ENCODE measurements at regions not wholly inside any gene's neighbourhood (a gene's known extent, or its start where the extent isn't known, plus 50 kb on each side); places are given as distances from the start of the nearest gene placed in this dataset.
"Not testable (repeated sequence)": the region's sequence is repeated elsewhere in the genome, so short reads cannot be mapped to it uniquely, and the experiment has no call there.

- H3K4me1 Mint-ChIP-seq (ENCODE audit: low read depth); DNase-seq; CTCF ChIA-PET; H3K9me3 Mint-ChIP-seq (ENCODE audit: insufficient read depth); H3K36me3 Mint-ChIP-seq (ENCODE audit: low read depth); ATAC-seq; POLR2A ChIA-PET; H3K27me3 Mint-ChIP-seq (ENCODE audit: low read depth); H3K4me3 Mint-ChIP-seq; H3K27ac Mint-ChIP-seq: not testable (repeated sequence)
Observed at GRCh38 chr5:163874912-163875311, 369.5 kb downstream of the MAT2B start.

- Mint-ChIP-seq H3K27ac (no peak overlapping the region), H3K4me1 (ENCODE audit: low read depth) (no peaks in the 10 kb centered on the region), H3K9me3 (ENCODE audit: insufficient read depth) (no peaks in the 10 kb centered on the region), H3K27me3 (ENCODE audit: low read depth) (no peaks in the 10 kb centered on the region), H3K4me3 (no peak overlapping the region), H3K36me3 (ENCODE audit: low read depth) (no peaks in the 10 kb centered on the region)
- POLR2A ChIA-PET: no interaction called here
- CTCF ChIA-PET: no interaction called here
- no peak for ATAC-seq
- no peak for DNase-seq
Observed at GRCh38 chr5:163877865-163878264, 372.4 kb downstream of the MAT2B start.

- H3K27me3 Mint-ChIP-seq (ENCODE audit: low read depth): no peaks in the 10 kb centered on the region
- no peaks in the 10 kb centered on the region for H3K9me3 Mint-ChIP-seq (ENCODE audit: insufficient read depth)
- DNase-seq (no peak), ATAC-seq (no peak)
- CTCF ChIA-PET: no interaction called here
- POLR2A ChIA-PET: no interaction called here
- H3K36me3 Mint-ChIP-seq (ENCODE audit: low read depth): no peaks in the 10 kb centered on the region
- no peak overlapping the region for H3K27ac Mint-ChIP-seq
- no peak overlapping the region for H3K4me3 Mint-ChIP-seq
- no peaks in the 10 kb centered on the region for H3K4me1 Mint-ChIP-seq (ENCODE audit: low read depth)
Observed at GRCh38 chr5:163878490-163878889, 373.1 kb downstream of the MAT2B start.

GRCh38 chr5:163880302-163880701 is 374.9 kb downstream of the MAT2B start:
- Mint-ChIP-seq H3K4me1 (ENCODE audit: low read depth) (no peaks in the 10 kb centered on the region), H3K36me3 (ENCODE audit: low read depth) (no peaks in the 10 kb centered on the region), H3K27me3 (ENCODE audit: low read depth) (no peaks in the 10 kb centered on the region), H3K4me3 (no peak overlapping the region), H3K9me3 (ENCODE audit: insufficient read depth) (no peaks in the 10 kb centered on the region), H3K27ac (no peak overlapping the region)
- DNase-seq (no peak), ATAC-seq (no peak)
- ChIA-PET POLR2A (no interaction called here), CTCF (no interaction called here)

GRCh38 chr5:163885117-163885516 is 379.7 kb downstream of the MAT2B start:
- CTCF ChIA-PET: no interaction called here
- H3K9me3 Mint-ChIP-seq (ENCODE audit: insufficient read depth): no peaks in the 10 kb centered on the region

GRCh38 chr5:163887854-163888253 is 382.4 kb downstream of the MAT2B start:
- no peaks in the 10 kb centered on the region for H3K9me3 Mint-ChIP-seq (ENCODE audit: insufficient read depth)
- no peaks in the 10 kb centered on the region for H3K4me1 Mint-ChIP-seq (ENCODE audit: low read depth)
- ChIA-PET POLR2A (no interaction called here), CTCF (no interaction called here)
- no peak for DNase-seq
- no peak overlapping the region for H3K4me3 Mint-ChIP-seq
- H3K36me3 Mint-ChIP-seq (ENCODE audit: low read depth): no peaks in the 10 kb centered on the region
- no peak overlapping the region for H3K27ac Mint-ChIP-seq
- H3K27me3 Mint-ChIP-seq (ENCODE audit: low read depth): no peaks in the 10 kb centered on the region
- no peak for ATAC-seq

More at GRCh38 chr5:163885117-163885516, 379.7 kb downstream of the MAT2B start:
- H3K36me3 Mint-ChIP-seq (ENCODE audit: low read depth): no peaks in the 10 kb centered on the region
- ATAC-seq (no peak), DNase-seq (no peak)
- POLR2A ChIA-PET: no interaction called here
- no peaks in the 10 kb centered on the region for H3K27me3 Mint-ChIP-seq (ENCODE audit: low read depth)
- H3K4me3 Mint-ChIP-seq: no peak overlapping the region
- H3K4me1 Mint-ChIP-seq (ENCODE audit: low read depth): no peaks in the 10 kb centered on the region
- no peak overlapping the region for H3K27ac Mint-ChIP-seq

- no peaks in the 10 kb centered on the region for H3K9me3 Mint-ChIP-seq (ENCODE audit: insufficient read depth)
- DNase-seq (no peak), ATAC-seq (no peak)
- no peaks in the 10 kb centered on the region for H3K36me3 Mint-ChIP-seq (ENCODE audit: low read depth)
- no peaks in the 10 kb centered on the region for H3K27me3 Mint-ChIP-seq (ENCODE audit: low read depth)
- CTCF ChIA-PET: no interaction called here
- H3K4me3 Mint-ChIP-seq: no peak overlapping the region
- no peaks in the 10 kb centered on the region for H3K4me1 Mint-ChIP-seq (ENCODE audit: low read depth)
- H3K27ac Mint-ChIP-seq: no peak overlapping the region
- POLR2A ChIA-PET: no interaction called here
Observed at GRCh38 chr5:163888366-163888765, 382.9 kb downstream of the MAT2B start.

GRCh38 chr5:163889369-163889768 is 383.9 kb downstream of the MAT2B start:
- Mint-ChIP-seq H3K27ac (no peak overlapping the region), H3K27me3 (ENCODE audit: low read depth) (no peaks in the 10 kb centered on the region), H3K4me1 (ENCODE audit: low read depth) (no peaks in the 10 kb centered on the region), H3K36me3 (ENCODE audit: low read depth) (no peaks in the 10 kb centered on the region), H3K9me3 (ENCODE audit: insufficient read depth) (no peaks in the 10 kb centered on the region), H3K4me3 (no peak overlapping the region)
- ATAC-seq: no peak
- CTCF ChIA-PET: no interaction called here
- no peak for DNase-seq
- POLR2A ChIA-PET: no interaction called here

- ChIA-PET CTCF (no interaction called here), POLR2A (no interaction called here)
- Mint-ChIP-seq H3K27ac (no peak overlapping the region), H3K4me3 (no peak overlapping the region), H3K4me1 (ENCODE audit: low read depth) (no peaks in the 10 kb centered on the region), H3K36me3 (ENCODE audit: low read depth) (no peaks in the 10 kb centered on the region), H3K9me3 (ENCODE audit: insufficient read depth) (no peaks in the 10 kb centered on the region), H3K27me3 (ENCODE audit: low read depth) (no peaks in the 10 kb centered on the region)
- DNase-seq (no peak), ATAC-seq (no peak)
Observed at GRCh38 chr5:163890261-163890660, 384.8 kb downstream of the MAT2B start.

- no peak overlapping the region for H3K4me3 Mint-ChIP-seq
- DNase-seq: no peak
- H3K9me3 Mint-ChIP-seq (ENCODE audit: insufficient read depth): no peaks in the 10 kb centered on the region
- no peaks in the 10 kb centered on the region for H3K4me1 Mint-ChIP-seq (ENCODE audit: low read depth)
- CTCF ChIA-PET: no interaction called here
- H3K36me3 Mint-ChIP-seq (ENCODE audit: low read depth): no peaks in the 10 kb centered on the region
- no peaks in the 10 kb centered on the region for H3K27me3 Mint-ChIP-seq (ENCODE audit: low read depth)
- H3K27ac Mint-ChIP-seq: no peak overlapping the region
- POLR2A ChIA-PET: no interaction called here
- ATAC-seq: no peak
Observed at GRCh38 chr5:163893281-163893680, 387.9 kb downstream of the MAT2B start.

GRCh38 chr5:163894645-163895044 is 389.2 kb downstream of the MAT2B start:
- ChIA-PET CTCF (no interaction called here), POLR2A (no interaction called here)
- no peaks in the 10 kb centered on the region for H3K4me1 Mint-ChIP-seq (ENCODE audit: low read depth)
- H3K27ac Mint-ChIP-seq: no peak overlapping the region
- H3K27me3 Mint-ChIP-seq (ENCODE audit: low read depth): no peaks in the 10 kb centered on the region
- no peaks in the 10 kb centered on the region for H3K36me3 Mint-ChIP-seq (ENCODE audit: low read depth)
- H3K4me3 Mint-ChIP-seq: no peak overlapping the region
- DNase-seq (no peak), ATAC-seq (no peak)
- H3K9me3 Mint-ChIP-seq (ENCODE audit: insufficient read depth): no peaks in the 10 kb centered on the region

GRCh38 chr5:163898873-163899272 is 393.5 kb downstream of the MAT2B start:
- no peak overlapping the region for H3K4me3 Mint-ChIP-seq
- peaks cover 3% of the 10 kb centered on the region for H3K9me3 Mint-ChIP-seq (ENCODE audit: insufficient read depth)
- H3K27ac Mint-ChIP-seq: no peak overlapping the region
- H3K4me1 Mint-ChIP-seq (ENCODE audit: low read depth): no peaks in the 10 kb centered on the region
- ATAC-seq (no peak), DNase-seq (no peak)
- H3K36me3 Mint-ChIP-seq (ENCODE audit: low read depth): no peaks in the 10 kb centered on the region
- ChIA-PET CTCF (no interaction called here), POLR2A (no interaction called here)
- H3K27me3 Mint-ChIP-seq (ENCODE audit: low read depth): no peaks in the 10 kb centered on the region

GRCh38 chr5:163907783-163908182 is 402.4 kb downstream of the MAT2B start:
- H3K36me3 Mint-ChIP-seq (ENCODE audit: low read depth); H3K4me1 Mint-ChIP-seq (ENCODE audit: low read depth); DNase-seq; ATAC-seq; H3K27ac Mint-ChIP-seq; H3K27me3 Mint-ChIP-seq (ENCODE audit: low read depth); POLR2A ChIA-PET; H3K9me3 Mint-ChIP-seq (ENCODE audit: insufficient read depth); H3K4me3 Mint-ChIP-seq; CTCF ChIA-PET: not testable (repeated sequence)

All from activated CD8-positive, alpha-beta T cell treated with anti-CD3 and anti-CD28 coated beads, Interleukin-2, amount 10 ng/mL, durations not matched to agents 7 days and 5 days (primary cell).